Inflammatory macrophage treated with lipopolysaccharide for 4 hours (primary cell): ENCODE measurements at regions not wholly inside any gene's neighbourhood (a gene's known extent, or its start where the extent isn't known, plus 50 kb on each side); places are given as distances from the start of the nearest gene placed in this dataset.

Experiments
- DNase-seq: peaks from one replicate; pipeline ENCODE4 v3.0.0-alpha.2; 2020

GRCh38 chr18:65124633-65125032, 626.2 kb upstream of the CDH7 start:
- no peak for DNase-seq

DNA sequence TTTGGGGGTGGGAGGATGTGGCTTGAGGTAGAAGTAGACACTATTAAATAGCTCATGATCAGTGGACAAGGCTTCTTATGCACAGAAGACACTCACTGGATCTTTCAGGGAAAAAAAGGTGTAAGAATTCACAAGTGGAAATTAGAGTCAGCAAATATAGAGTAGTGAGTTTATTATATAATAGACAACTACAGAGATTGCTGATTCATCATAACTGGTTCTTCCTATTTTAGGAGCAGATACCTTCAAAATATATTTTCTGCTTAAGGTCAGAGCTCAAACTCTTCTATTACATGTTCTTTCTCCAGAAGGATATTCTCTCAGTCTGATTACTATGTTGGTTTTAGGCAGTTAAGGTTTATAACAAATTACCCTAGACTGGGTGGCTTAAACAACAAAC, 646.9 kb upstream of the CDH7 start:
- DNase-seq, result no peak

DNA sequence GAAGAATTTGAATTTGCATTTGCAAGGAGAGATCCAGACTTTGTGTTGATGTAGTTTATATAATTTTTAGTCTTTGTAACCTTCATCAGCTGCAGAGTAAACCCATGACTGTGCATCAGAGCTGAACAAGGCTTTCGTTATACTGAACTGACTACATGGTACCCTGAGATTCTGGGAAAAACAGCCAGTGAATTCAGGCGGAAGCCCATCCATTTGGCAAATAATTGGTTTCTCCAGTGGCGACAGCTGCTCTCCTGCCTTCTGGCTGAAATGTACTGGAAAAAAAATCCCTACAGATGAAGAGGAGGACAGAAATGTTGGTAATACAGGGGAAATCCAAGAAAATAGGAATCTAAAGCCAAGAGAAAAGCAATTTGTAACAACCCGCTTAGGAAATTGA, 657.5 kb upstream of the CDH7 start:
- no peak for DNase-seq

DNA sequence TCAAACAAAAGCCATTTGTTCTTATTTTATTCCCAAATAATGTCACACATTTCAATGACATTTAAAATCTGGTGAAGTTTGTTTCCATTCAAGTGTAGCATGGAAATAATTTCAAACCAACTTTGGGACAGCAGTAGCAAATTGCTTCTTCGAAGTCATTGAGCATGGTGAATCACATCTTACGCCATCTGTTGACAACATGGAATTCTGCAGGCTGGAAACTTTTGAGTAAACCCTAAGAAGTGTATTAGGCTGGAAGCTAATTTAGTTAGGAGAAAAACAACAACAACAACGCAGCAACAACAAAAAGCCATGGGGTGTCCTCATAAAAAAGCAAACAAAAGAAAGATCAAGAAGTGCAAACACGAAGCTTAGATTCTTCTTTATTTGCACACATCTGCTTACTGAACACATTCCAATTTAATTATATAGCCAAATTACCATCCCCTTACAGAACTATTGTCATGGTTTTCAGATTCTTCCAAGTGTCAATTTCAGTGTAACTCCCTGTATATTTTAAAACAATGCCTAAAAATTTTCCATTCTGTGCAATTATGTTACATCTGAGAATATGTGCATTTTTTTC, 659.0 kb upstream of the CDH7 start:
- no peak for DNase-seq

GRCh38 chr18:65082907-65083306, 667.9 kb upstream of the CDH7 start:
- DNase-seq, result no peak

DNA sequence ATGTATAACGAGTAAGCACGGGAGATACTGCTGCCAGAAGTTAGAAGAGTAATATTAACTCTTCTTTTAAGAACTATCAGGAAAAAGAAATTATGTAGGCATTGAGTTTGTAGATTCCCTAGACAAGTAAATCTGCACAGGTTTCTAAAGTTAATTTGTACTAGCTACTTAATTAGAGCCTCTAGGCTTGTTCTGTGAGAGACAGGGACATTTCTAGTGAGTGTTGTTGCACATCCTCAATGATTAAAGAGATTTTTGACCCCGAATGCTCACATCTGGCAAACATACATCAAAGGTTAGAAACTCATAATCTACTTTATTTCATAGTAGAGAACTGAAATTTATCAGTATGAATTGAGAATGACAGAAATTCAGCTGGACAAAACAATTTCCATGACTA, 669.0 kb upstream of the CDH7 start:
- no peak for DNase-seq

DNA sequence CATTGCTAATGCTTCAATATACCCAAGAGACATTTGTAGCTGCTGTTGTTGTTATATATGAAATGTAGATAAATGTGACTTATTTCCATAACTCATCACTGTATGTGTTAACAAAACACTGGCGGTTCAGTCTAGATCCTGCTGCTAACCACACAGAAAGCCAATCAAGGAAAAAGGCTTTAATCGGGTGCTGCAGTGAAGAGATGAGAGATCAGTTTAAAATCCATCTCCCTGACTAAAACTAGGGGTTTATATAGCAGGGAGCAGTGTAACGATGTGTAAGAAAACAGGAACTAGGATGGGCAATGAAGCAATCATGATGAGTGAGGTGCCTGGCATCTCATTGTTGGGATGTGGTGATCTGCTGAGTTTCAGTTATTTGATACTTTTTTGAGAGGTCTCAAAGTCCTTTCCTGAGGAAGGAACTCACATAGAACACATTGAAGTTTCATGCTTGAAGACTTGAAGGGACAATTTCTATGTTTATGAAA, 677.7 kb upstream of the CDH7 start:
- no peak for DNase-seq

GRCh38 chr18:65057439-65058083, 693.3 kb upstream of the CDH7 start:
- DNase-seq, result no peak

- DNase-seq, result no peak
Observed at GRCh38 chr18:65056575-65056974, 694.2 kb upstream of the CDH7 start.

- no peak for DNase-seq
Observed at GRCh38 chr18:65049586-65049985, 701.2 kb upstream of the CDH7 start.

GRCh38 chr18:65039578-65039977, 711.2 kb upstream of the CDH7 start:
- DNase-seq, result no peak

GRCh38 chr18:65035701-65036100, 715.1 kb upstream of the CDH7 start:
- DNase-seq, result no peak

GRCh38 chr18:65025756-65026155, 725.1 kb upstream of the CDH7 start:
- no peak for DNase-seq

GRCh38 chr18:65021021-65021420, 729.8 kb upstream of the CDH7 start:
- no peak for DNase-seq

GRCh38 chr18:65018184-65018583, 732.6 kb upstream of the CDH7 start:
- DNase-seq, result no peak

DNA sequence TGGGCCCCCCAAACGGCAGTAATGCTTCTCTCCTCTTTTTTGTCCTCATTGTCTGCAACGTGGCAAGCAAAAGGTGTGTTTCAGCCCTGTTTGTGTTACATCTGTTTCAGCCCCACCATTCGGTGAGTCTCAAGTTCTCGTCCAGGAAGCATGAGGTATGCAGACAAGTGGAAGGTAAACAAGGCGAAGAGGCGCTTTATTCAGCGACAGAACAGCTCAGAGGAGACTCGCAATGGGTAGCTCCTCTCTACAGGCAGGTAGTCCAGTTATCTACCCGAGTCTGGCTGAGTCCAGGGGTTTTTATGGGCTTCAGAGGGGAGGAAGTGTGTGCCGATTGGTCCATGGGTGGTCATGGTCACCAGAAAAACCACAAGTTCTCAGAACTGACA, 733.4 kb upstream of the CDH7 start:
- no peak for DNase-seq

DNA sequence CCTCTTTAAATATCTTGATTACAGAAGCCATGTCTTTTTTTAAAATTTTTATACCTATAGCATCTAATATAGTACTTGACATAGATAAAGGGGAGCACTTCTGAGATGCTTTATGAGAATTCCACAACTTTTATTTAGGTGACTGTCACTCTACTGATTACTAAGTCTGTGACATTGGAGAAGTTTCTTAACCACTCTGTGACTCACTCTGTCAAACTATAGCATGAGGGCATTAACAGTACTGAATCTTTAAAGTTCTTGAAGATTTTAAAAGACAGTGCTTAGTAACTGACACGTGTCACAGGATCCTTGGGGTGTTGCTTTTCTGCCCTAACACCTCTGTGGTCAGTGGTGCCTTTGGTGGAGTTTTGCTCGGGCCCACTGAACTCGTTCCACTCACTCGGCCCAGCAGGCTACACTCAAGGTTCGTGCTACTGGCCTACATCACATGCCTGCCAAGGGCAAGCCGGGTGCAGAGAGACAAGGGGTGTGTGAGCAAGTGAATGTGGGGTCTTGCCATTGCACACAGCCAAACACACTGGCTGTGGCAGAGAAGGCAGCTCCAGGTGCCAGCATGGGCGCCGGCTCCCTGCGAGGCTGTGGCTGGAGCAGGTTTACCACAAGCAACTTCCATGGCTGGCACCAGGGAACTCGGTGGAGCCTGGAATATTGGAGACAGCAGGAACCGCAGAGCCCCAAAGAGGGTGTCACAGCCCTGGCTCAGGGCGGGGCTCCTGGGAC, 734.0 kb upstream of the CDH7 start:
- DNase-seq, result no peak

DNA sequence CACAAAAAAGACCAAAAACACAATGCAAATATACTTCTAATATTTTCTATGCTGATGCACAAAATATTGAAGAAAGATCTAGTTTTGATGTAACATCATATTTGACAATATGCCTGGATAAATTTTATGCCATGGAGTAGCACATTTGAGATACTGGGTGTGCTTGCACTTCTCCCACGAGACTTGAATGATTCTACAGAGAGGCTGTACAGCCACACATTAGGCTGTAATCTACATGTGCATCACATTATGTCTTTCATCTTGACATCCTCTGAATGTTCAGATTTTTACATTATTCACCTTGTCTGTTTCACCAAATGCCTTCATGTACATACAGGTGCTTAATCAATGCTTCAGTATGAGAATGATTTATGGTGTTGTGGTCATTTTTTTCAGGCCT, 756.4 kb upstream of the CDH7 start:
- no peak for DNase-seq

GRCh38 chr18:64993695-64994094, 757.1 kb upstream of the CDH7 start:
- no peak for DNase-seq

DNA sequence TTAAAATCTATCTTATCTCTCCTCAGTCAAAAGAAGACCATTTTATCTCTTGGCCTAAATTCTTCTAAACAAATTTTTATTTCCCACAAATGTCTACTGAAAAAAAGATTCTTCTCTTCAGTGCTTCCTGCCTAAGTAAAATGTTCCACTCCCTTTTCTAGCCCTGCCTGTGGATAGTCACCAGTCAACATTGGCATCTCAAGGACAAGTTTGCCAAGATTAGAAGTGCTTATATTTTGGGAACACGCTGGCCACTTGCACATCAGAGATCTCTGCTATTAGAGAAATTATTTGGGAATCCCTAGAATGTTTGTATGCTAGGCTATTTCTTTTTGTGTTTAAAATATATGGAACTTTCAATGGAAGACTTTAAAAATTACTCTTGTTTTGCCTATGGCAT, 758.2 kb upstream of the CDH7 start:
- DNase-seq, result no peak

- no peak for DNase-seq
Observed at GRCh38 chr18:64991102-64991501, 759.7 kb upstream of the CDH7 start.

GRCh38 chr18:64986906-64987495, 763.8 kb upstream of the CDH7 start:
- no peak for DNase-seq

DNA sequence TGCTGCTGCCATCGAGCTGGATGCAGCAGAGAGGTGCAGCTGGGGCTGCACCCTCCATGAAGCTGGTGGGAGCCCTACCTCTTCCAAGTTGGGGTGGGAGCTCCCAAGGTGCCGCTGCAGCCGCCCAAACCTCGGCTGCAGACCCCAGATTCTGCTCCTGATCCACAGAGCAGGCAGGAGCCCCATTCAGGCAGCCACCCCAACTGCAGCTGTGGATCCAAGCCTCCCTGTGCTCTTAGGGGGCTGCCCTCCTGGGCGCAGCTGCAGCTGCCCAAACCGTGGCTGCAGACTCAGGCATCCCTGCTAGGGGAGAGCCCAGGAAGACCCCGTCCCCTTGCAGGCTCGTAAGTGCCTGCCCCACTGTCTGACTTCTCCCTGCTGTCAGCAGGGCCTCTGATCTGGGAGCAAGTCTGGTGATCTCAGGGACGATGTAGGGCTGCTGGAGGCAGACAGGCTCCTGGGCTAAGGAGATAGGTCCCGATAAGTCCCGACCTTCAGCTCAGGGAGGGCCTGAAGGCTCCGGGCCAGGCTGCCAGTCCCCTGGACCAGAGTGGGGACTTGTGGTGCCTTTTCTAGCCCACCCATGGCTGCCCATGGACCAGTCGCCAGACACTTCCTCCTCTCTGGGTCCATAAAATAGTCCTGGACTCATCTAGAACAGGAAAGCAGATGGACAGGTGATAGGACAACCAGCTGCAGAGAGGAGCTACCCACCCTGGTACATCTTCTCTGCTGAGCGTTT, 767.1 kb upstream of the CDH7 start:
- DNase-seq, result no peak
